NCI-H2171 treated with DMSO at 0.1 percent for 48 hours (cell line): ENCODE measurements at regions not wholly inside any gene's neighbourhood (a gene's known extent, or its start where the extent isn't known, plus 50 kb on each side); places are given as distances from the start of the nearest gene placed in this dataset.

Experiments used
- DNase-seq: peaks from one replicate; lab custom pipeline; 2025; lab: John Stamatoyannopoulos, UW

DNA sequence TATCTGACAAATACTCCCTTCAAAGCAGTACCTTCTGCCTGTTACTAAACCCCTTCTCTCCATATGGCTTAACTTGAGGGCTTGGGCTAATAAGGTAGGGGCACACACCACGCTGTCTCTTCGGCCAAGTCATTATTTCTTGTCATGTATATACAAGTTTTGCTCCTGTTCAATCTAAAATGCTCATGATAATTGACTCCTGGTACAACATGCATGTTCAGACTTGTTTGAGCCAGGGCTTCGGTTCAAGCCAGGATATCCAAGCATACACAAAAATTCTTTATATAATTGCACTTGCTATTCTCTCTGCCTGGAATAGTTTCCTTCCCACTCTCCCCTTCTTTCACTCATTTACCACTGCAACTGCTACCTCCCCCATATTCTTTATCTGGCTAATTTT is 756.0 kb upstream of the C9orf72 start:
- DNase-seq: peak; percentile 51

DNA sequence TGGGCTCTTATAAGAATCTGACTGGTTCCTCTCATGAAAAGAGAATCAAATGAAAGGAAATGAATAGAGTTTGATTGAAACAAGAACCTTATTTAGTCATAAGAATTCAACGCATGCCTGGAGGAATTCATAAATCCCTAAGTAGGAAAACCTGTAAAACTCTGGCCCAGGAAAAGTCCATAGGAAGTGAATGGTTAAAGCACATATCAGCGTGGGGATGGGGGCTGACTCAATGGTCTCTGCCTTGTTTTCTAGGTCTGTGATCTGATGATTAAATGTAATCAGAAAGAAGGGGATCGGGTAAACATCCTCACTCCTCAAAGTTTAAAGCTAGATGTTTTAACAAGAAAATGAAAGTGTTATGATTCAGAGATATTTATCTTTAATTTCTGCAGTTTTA is 759.4 kb upstream of the C9orf72 start:
- DNase-seq: no peak

DNA sequence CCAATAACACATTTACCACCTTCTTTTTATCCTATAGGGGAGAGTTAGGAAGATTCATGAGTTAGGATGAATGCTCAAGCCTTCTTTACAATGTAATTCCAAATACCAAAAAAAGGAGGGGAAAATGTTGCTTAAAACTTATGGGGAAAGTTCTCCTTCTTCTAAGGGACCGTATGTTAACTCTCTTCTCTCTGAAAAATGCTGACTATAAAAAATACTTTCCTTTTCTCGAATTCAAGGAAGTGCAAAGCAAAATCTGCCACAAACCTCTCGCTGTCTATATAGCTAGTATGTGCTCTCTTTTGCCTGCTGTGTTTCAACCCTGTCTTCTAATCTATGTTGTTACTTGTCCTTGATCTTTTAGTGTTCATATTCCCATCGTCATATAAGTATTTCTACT is 768.6 kb upstream of the C9orf72 start:
- DNase-seq: no peak

DNA sequence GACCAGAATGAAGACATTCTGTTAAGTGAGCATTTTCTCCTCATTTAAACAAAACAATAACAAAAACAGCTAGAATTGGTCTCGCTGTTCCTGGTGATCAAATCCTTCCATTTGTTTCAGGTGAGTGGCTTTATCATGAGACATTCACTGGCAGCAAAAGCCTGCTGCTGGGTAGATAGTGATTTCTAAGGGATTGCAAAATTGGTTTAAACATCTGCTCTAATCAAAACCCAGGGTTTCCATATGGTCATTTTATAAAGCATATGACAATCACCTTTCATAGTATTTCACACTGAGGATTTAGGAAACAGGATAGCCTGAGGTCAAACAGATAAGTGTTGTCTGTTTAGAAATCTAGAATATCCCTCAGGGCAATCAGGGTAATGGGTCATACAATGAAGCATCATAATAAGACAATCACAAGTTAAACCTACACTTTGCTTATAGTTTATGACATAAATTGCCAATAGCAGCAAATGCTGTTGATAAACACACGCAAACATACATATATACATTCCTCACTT is 769.6 kb upstream of the C9orf72 start:
- DNase-seq: peak; percentile 4

DNA sequence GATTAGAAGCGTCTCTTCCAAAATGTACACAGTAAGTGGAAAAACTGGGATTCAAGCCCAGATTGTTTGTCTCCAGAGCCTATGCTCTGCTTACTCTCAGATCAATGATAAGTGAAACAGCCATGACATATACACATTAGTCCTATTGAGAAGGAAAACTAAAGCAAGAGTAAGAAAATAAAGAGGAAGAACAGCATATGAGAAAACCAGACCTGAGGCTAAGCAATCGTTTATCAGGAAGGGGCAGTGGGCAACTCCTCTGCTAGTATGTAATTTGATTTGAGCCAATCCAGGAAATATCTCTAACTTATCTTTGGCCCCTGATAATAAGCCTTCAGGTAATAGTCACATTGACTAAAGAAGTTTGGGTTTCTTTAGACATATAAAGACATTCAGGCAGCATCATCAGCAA is 789.9 kb upstream of the C9orf72 start:
- DNase-seq: no peak

DNA sequence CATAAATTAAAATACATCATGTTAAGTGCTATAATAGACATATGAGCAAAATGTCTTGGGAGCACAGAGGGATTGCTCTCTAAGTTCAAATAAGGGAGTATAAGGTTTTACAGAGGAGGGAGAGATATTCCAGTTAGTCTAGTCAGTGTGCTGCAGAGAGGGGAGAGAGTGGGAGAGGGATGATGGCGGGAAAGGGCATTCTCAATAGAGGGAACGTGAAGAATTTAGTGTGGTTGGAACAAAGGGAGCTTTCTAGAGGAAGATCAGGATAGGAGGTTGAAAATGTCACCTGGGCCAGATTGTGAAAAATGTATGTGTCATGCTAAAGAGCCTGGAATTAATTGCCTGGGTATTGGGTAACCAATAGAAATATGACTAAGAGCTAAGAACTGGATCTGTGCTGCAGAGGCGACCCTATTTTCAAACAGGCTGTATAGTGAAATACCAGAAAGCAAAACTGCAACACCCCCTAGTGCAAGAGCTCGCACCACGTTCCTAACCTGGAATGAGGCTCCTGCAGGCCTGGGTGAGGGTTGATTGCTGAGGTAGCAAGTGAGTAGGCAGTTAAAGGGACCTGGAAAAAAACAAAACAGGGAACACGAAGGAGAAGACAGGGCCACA is 791.8 kb upstream of the C9orf72 start:
- peak; percentile 53 for DNase-seq

DNA sequence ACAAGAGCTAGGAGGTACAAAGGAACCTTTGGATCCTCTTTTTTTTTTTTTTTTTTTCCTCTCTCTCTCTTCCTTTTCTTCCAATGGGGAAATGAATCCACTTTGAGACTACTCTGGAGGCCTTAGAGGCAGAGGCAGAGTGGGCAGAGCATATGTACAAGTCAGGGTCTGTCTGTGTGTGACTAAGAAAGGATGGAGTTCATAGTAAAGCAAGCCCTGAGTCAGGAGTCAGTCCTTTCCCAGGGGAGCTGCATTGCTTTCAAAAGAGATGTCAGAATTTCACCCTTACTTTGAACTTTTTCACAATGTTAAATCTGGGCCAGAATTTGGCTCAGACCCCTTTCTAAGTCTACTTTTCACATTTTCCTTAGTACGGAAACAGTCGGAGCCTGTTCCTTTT is 792.4 kb upstream of the C9orf72 start:
- DNase-seq: no peak

DNA sequence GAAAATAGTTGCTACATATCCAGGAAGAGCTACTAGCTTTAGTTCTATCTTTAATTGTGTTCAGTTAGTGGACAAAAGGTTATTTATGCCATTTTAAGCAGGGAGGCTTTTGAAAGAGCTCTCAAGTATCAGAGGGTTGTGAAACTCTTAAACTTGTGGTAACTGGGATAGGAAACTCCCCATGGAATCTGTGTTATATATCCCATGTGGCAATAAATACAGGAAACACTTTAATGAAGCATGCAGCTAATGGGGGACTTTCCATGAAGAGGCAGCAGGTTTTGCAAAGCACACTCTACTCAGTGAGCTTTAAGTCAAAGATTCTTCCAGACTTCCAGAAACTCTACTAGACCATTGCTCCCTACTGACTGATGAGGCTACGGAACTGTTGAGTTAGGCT is 805.0 kb upstream of the C9orf72 start:
- no peak for DNase-seq

DNA sequence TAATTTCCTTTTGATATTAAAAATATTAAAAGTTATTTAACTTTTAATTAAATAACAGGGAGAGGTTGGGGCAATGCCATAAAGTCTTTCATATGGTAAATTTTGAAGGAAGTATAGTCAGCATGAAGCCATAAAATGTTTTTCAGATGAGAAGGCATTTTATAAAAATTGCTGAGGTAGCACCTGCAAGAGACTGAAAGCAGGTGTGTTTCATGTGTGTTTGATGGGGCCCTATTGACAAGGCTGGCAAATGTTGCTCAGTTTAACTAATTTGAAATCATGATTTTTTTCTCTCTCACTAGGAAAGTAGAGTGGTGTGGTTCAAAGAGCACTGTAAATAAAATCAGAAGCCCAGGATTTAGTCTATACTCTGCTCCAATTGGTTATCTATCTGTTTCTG is 805.8 kb upstream of the C9orf72 start:
- no peak for DNase-seq

DNA sequence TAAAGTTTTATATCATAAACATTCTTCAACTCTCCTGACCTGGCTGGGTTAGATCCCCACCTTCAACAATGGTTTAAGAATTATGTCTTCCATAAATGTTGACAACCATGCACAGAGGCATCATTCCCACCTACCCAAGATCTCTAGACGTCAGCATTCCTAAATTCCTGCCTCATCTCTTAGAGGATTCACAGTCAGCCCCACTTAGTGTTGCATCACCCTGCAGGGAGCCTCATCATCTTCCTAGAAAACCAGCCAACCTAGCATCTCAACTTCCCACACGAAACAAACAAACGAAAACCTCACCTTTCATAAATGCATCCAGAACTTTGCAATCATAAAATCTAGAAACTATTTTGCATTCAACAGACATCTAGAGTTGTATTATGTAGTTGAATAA is 816.1 kb upstream of the C9orf72 start:
- no peak for DNase-seq

DNA sequence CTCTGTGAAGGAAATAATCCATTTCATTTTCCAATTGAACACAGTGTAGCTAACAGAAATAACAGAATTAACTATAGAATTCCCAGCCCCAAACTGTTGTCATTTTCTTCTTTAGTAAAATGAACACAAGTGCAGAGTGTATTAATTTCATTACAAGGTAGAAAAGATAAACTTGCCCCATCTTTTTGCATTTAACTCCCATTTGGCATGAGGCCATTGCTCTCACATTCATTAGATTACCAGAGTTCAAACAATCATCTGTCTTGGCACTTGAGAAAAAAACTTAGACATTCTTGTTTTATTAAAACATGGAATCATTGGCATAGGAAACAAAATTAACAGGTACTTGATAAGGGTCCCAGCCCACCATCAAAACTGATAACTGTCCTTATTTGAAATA is 821.5 kb upstream of the C9orf72 start:
- no peak for DNase-seq

DNA sequence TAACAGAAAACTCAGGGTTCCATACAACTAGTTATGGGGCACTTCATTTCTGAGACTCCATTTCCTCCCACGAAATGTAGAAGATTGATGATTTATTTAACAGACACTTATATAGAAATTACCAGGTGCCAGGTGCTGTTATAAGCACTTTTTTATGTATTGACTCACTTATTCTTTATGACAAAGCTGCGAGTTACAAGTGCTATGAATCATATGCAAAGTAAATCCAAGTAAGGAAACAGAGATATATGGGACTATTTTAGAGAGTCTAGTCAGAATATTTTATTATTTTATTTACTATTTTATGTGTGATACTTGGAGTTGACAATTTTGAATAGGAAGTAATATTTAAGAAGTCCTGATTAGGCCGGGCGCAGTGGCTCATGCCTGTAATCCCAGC is 822.8 kb upstream of the C9orf72 start:
- DNase-seq: no peak

DNA sequence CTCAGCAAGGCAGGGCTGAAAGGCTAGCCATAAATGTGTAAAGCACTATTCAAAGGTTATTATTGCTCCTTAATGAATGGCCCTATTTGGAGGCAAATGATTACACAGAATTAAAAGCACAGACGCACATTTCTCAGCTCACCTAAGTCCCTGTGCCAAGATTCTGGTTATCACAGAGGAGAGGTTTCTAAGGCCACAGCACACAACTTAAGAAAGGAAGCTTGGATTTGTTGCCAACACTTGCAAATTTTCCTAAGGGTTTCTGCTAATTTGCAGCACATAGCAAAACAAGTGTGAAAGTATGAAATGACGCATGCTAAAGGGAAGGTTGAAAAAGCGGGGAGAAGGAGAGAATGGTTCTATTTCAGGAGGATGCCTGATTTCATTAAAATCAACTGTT is 834.1 kb upstream of the C9orf72 start:
- DNase-seq: no peak

DNA sequence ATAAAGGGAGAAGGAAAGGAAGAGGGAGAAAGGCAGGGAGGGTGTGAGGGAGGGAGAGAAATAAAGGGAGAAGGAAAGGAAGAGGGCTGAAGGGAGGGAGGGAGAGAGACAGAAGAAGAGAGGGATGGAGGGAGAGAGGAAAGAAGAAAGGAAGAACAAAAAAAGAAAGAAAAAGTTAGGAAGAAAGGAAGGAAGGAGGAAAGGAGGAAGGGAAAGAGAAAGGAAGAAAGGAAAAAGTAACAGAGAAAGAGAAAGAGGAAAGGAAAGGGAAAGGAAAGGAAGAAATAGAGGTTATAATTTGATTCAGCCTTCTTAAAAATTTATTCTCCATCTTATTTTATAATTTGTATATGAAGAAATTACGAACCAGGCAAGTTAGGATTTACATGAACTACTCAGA is 836.6 kb upstream of the C9orf72 start:
- DNase-seq: no peak

DNA sequence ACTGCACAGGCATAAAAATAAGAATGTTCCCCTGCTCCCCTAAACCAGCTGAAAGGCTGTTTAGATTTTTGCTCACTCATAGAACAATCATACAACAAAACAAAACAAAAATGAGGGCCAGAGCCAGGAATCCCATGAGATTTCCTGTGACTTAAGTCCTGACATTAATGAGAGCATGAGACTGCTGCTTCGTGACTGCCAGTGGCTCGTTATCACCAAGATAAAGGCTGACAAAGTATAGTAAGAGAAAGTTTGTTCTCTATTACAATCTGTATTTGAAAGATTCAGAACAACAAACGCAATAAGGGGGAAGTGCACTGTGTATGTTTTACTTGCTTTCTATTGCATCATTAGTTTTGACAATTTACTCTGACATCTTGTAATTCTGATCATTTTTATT is 837.1 kb upstream of the C9orf72 start:
- no peak for DNase-seq

DNA sequence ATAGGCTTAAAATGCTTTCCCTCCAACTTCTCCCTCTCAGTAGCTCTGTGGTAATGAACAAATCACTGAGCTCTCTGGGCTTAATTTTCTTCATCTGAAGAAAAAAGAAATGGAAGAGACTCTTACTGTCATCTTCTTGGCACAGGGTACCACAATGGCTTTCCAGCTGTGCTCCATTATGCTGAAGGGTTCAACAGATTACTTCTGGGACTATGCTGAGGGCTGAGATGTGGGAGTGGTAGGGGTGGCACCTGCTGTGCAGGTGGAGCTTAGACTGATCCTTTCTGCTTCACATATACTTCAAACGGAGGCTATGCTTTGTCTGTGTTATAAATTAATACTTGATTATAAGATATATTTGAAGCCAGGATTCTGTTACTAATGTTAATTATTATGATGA is 840.2 kb upstream of the C9orf72 start:
- DNase-seq: peak; percentile 2

DNA sequence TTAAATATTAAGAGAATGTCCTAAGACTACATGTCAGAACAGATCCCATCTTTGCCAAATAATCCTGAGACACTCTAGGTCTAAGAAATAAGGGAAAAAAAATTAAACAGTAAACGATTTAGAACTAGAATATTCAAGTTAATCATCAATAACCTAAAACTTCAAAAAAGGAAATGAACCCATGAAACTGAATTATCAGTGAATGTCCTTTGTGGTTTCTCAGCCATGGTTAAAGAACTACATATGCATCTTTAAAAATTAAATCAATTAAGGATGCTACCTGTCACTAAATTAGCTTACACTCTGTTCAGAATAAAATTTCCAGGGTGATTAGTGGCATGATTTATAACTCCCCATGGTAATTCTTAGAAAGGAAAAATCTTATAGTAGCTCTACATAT is 850.0 kb upstream of the C9orf72 start:
- DNase-seq: no peak

DNA sequence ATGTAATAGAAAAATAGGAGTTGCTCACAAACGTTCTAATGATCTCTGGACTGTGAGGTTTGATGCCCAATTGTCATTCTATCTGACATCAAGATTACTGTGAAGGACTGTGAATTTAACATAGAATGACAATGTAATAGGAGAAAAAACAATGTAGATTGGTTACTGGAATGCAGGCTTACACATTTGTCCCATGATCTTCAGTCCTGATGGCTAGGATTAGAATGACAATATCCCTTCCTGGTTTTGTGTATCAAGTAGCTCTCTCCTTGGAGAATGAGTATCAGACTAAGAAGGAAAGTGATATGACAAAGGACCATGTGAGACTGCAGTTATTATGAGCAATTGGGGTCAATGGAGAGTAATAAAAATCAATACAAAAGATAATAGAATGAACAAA is 862.2 kb upstream of the C9orf72 start:
- no peak for DNase-seq

DNA sequence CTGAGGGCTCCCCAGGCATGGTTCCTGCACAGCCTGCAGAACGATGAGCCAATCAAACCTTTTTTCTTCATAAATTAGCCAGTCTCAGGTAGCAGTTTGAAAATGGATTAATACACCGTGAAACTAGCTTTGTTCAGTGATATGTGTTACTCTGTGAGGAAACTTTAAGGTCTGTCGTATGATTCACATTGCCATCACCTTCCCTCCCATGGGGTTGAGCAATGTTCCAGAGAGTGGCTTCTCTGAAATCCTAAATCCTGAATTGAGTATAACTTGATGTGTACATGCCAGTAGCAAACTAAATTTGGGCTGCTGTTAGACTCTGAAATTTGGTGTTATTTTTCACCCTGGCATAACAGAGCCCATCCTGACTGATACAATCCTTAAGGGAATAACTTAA is 866.4 kb upstream of the C9orf72 start:
- DNase-seq: no peak

DNA sequence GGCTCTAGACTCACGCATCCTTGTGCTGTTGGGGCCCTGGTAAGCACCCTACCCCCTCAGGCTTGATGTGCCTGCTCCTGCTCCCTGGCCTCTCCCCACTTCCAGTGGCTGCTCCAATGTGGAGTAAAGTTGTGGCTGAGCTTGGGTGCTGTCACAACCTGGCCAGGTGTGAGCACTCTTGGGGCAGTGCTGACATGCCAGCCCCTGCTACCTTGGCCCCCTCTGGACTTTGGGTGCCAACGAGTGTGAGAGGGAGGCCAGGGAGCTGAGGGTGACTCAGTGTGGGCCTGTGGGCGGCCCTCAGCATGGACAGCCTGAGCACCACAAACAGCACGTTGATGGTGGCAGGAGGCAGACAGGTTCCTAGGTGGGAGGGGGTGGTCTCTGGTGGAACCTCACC is 870.2 kb upstream of the C9orf72 start:
- DNase-seq: no peak

DNA sequence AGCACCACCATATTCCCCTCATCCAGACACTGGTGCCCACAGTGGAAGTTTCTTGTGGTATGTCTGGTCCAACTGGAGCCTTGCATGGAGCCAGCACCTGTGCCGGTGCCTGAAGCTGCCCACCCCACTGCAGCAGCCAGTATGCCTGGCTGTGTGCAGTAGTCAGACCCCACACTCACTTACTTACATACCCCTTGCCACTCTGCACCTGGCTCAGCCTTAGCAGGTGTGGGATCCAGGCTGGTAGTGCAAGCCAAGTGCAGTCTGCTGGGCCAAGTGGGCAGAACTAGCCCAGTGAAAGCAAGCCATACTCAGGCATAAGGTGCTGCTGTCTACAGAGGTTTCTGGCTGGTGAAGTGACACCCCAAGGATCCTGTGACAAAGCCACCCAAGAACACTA is 871.4 kb upstream of the C9orf72 start:
- DNase-seq: no peak

DNA sequence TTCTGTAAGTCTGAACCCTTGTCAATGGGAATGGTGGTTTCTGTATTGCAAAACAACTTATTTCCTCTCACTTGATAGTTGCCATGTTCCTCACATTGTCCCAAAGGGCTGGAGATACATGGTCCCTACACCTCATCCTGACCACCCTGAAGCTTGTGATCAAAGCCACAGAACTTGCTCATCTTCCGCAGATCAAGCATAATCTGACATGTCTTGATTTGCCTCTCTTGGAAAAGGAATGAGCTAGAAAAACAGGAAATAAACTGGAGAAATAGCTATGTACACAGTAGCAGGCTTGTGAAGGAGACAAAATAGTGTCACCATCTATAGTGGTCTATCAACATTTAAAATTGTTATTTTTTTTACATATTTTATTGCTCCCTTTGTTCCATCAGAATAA is 871.9 kb upstream of the C9orf72 start:
- no peak for DNase-seq

DNA sequence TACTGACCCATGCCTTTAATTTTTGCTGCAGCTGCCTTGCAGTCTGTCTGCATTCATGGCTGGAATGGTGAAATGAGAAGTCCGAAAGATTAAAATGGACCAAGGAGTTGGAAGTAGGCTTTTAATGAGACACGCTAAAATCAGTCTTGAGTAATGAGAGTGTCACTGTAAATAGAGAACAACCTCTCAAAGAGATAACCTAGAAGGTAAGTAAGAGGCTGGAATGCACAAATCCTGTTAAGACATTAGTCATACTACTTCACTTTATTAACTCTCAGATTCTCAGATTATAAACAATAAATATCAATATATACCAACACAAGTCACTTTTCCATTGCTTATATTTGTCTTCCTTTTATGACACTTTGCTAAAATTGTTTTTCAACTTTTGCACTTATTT is 880.6 kb upstream of the C9orf72 start:
- no peak for DNase-seq

DNA sequence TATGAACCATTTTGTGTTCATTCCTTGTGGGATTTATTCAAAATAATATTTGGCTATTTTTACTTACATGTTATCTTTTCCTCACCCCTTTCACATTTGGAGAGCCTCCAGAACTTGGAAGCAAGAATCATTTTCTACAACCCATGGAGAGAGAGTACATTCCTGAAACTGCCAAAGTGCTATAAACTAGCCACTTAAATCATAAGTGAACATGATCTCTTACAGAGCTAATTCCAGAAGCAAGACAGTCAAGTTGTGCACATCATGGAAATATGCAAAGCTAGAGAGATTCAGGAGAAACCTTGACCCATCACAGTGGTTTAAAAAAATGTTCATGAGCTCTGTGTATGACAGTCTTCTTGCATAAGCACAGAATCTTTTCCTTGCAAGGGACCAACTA is 883.6 kb upstream of the C9orf72 start:
- DNase-seq: no peak
